Stimulated activated naive CD8-positive, alpha-beta T cell treated with anti-CD3 and anti-CD28 coated beads, Interleukin-15, amount 100 ng/mL, for 72 hours (primary cell): ENCODE measurements at regions not wholly inside any gene's neighbourhood (a gene's known extent, or its start where the extent isn't known, plus 50 kb on each side); places are given as distances from the start of the nearest gene placed in this dataset.

Experiments used
- ATAC-seq: fragments of 150-1000 bp; cut with Tn5 transposase; 2 replicates; pipeline ENCODE4 v1.10.0; 2021; ENCODE audit warnings: mild to moderate bottlenecking, moderate library complexity
- DNase-seq, 2 donors: peaks; one replicate each; pipeline ENCODE4 v3.0.0; 2021 to 2022
- H3K27ac Mint-ChIP-seq, 2 donors: one replicate each; pipeline ENCODE4 v1.8.0; 2022; ENCODE audit warnings: mild to moderate bottlenecking in 2 of 2, mixed read lengths in 2 of 2, moderate library complexity in 2 of 2
- H3K27me3 Mint-ChIP-seq: one replicate; pipeline ENCODE4 v1.8.0; 2022; ENCODE audit warnings: mixed read lengths
- H3K4me1 Mint-ChIP-seq: one replicate; pipeline ENCODE4 v1.8.0; 2022; ENCODE audit warnings: mild to moderate bottlenecking, mixed read lengths
- H3K4me3 Mint-ChIP-seq, 2 donors: one replicate each; pipeline ENCODE4 v1.8.0; 2022; ENCODE audit warnings: mild to moderate bottlenecking in 2 of 2, mixed read lengths in 2 of 2, moderate library complexity in 1 of 2
- H3K9me3 Mint-ChIP-seq, 2 donors: one replicate each; pipeline ENCODE4 v1.8.0; 2022; ENCODE audit warnings: mixed read lengths in 2 of 2

DNA sequence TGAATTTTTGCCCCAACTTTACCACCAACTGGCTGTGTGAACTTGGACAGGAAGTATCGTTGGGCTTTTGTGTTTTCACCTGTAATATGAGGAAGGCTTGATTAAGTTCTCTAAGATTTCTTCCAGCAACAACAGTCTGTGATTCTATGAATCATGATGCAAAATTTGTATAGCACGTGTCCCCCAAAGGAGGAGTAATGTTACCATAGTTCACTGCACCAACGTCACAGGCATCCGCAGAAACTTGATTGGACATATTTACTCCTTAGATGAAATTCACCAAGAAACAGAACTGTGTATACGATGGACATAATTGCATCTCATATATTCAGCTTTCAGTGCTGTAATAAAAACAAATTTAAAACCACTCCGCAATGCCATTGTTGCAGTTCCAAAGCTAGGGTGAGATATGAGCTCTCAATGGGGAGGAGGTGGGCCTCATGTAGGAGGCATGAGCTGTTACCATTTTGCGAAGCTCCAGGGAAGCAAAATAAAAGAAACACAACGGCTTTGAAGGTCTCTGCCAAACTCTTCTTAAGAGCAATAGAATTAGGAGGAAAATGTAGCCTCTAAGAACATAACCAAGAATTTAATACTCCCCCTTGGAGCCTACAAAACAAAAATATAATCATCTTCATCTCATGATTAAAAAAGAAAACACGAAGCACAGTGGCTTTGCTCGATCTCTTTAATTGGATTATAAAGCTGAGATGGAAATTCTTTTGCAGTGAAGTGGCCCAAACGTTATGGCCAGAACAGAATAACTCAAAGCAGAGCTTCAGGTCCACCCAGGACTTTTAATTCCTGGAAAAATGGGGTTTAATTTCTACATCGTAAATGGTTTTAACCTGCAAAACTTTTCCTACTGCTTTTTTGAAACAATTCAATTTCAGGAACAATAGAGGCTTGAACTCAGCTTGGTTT, 80.7 kb downstream of the CHST2 start:
- peaks cover 16 to 21% of the 10 kb centered on the region in 2 donors for H3K9me3 Mint-ChIP-seq
- H3K4me1 Mint-ChIP-seq, result no peaks in the 10 kb centered on the region
- H3K27me3 Mint-ChIP-seq, result no peaks in the 10 kb centered on the region
- no peak overlapping the region for H3K27ac Mint-ChIP-seq
- DNase-seq (no peak), ATAC-seq (no peak)
- H3K4me3 Mint-ChIP-seq, result no peak overlapping the region

DNA sequence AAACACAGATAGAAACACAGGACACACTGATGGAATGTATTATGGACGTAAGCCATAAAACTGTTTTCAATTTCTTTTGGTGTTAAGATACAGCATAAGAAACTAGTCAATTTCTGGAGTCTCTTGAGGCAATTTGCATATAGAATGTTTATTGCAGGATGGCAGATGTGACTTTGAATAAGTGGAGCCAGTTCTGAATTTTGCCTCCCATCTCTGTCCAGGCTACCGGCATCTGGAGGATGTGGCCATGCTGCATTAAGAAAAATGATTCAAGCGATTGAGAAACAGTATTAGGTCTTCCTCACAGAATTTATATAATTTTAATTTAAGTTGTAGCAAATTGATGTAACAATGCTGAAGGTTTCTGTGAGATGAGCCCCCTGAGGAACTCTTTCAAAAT, 81.5 kb downstream of the CHST2 start:
- Mint-ChIP-seq H3K9me3 (peaks cover 16 to 29% of the 10 kb centered on the region in 2 donors), H3K27ac (no peak overlapping the region), H3K4me3 (no peak overlapping the region), H3K27me3 (no peaks in the 10 kb centered on the region), H3K4me1 (no peaks in the 10 kb centered on the region)
- DNase-seq (no peak), ATAC-seq (no peak)

DNA sequence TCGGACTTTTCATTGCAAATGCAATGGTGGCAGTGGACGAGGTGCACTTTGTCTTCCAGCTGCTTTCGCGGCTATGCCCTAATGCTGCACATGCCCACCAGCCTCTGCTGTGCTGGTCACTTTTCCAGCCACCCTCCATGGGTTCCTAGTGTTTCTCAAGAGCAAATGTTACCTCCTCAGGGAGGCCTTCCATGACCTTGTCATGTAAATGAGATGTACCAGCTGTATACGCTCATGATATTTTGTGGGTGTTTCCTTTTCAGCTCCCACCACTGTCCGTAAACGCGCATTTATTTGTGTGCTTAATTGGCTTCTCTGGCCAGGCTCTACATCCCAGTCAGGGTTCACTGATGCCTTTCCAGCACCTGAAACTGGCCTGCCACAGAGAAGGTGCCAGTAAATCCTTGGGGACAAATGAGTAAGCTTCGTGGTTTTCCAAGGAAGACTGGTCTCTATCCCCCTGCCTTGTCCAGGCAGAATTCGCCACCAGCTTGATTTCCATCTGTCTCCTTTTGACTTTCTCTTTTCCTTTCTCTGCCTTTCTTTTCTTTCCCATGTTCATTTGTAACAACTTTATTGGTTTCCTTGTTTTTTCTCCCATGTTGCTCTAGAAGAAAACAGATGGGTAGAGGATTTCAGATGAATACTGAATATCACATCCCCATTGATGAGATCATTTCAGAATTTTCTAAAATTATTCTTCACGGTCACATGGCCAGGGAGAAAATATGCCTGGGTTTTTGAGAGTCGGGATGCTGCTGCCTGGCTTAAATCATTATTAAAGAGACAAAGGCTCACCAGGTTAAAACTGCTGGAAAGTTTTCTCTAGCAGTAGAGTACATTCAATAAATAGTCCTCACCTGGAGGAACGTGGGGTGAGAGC, 82.5 kb downstream of the CHST2 start:
- DNase-seq (no peak), ATAC-seq (no peak)
- peaks cover 16 to 33% of the 10 kb centered on the region in 2 donors for H3K9me3 Mint-ChIP-seq
- H3K4me3 Mint-ChIP-seq, result no peak overlapping the region
- H3K4me1 Mint-ChIP-seq, result peaks cover 4% of the 10 kb centered on the region
- H3K27ac Mint-ChIP-seq, result no peak overlapping the region
- H3K27me3 Mint-ChIP-seq, result no peaks in the 10 kb centered on the region

DNA sequence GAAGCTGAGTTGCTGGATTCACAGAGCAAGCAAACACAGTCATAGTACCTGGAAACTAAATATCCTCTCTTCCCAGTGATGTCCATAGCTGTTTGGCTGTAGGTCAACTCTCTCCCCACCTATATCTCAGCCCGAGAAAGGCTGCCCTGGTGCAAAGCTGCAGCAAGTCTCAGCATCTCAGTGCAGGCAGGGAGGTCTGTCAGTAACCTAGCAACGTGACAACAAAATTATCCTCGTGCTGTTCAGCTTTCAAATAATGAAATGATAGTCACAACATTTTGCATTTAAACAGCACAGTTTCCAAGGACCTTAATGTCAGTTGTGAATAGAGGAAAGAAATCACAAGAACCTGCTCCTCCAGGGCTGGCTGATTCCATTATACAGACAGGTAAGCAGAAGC, 83.6 kb downstream of the CHST2 start:
- H3K4me1 Mint-ChIP-seq, result peaks cover 11% of the 10 kb centered on the region
- H3K27ac Mint-ChIP-seq, result no peak overlapping the region
- H3K4me3 Mint-ChIP-seq, result no peak overlapping the region
- H3K27me3 Mint-ChIP-seq, result no peaks in the 10 kb centered on the region
- H3K9me3 Mint-ChIP-seq, result peaks cover 11 to 27% of the 10 kb centered on the region in 2 donors
- DNase-seq, result no peak
- no peak for ATAC-seq

DNA sequence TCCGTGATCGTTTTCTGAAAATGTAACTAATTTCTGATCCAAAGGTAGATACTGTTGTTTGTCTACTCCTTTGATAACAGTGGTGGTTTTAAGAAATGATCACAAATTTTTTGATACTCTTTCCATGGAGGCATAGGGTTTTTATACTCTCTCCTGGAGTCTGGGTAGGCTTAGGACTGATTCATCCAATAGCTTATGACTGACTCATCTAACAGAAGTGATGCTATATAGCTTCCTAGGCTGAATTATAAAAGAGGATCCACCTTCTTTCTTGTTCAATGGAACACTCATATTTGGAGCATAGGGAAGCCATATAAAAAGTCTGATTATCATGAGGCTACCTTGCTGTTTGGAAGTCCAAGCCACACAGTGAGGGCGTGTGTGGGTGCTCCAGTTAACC, 84.3 kb downstream of the CHST2 start:
- ATAC-seq, result no peak
- Mint-ChIP-seq H3K27ac (no peak overlapping the region), H3K9me3 (peaks cover 11 to 27% of the 10 kb centered on the region in 2 donors), H3K4me3 (no peak overlapping the region), H3K27me3 (no peaks in the 10 kb centered on the region), H3K4me1 (peaks cover 11% of the 10 kb centered on the region)
- no peak for DNase-seq

DNA sequence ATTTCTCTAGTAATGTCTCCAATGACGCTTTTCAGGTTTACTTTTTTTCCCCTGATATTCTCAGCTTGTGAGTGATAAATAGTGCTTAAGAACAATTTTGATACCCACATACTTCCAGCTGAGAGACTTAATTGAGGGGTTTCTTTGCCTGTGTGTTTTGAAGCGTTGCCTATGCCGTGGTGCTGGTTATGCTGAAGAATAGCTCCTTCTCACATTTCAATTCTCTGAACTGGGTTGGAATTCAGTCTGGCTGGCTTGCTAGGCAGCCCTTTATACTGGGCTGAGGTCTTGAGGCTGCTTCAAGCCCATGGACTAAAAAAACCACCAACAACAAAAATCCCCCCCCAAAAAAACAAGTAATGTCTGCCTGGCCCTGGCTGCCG, 87.4 kb downstream of the CHST2 start:
- Mint-ChIP-seq H3K27me3 (no peaks in the 10 kb centered on the region), H3K27ac (no peak overlapping the region), H3K4me1 (peaks cover 22% of the 10 kb centered on the region), H3K9me3 (peaks cover 11 to 27% of the 10 kb centered on the region in 2 donors), H3K4me3 (no peak overlapping the region)
- ATAC-seq, result no peak
- DNase-seq, result no peak

DNA sequence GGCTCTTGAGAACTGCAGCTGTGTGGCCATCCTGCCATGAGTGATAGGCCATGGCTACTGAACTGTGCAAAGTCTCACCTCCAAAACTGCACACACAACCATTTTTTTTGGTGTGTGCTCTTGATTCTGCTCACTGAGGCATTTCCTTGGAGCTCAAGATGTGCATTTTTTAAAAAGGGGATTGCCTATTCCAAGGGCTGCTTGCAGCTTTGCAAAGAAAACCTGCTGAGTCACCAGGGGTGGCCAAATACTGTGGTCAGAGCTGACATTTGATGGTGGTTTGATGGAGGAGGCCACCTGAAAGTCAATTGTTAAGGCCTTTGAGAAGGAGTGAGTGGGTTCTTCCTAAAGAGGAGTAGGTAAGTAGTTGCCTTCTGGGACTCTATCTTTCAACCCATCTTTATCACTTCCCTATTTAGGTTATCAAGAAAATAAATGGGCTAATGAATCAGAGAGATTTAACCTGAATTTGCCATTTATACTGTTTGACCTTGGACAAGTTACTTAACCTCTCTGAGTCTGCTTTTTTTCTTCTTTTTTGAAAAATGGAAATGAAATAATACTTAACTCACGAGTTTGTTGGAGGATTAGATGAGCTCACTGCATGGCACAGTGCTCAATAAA, 87.9 kb downstream of the CHST2 start:
- H3K4me1 Mint-ChIP-seq, result peaks cover 22% of the 10 kb centered on the region
- H3K27me3 Mint-ChIP-seq, result no peaks in the 10 kb centered on the region
- no peak overlapping the region for H3K27ac Mint-ChIP-seq
- peaks cover 11 to 27% of the 10 kb centered on the region in 2 donors for H3K9me3 Mint-ChIP-seq
- ATAC-seq (peak; percentile 56), DNase-seq (peak in 1 of 2 donors; percentile 35)
- no peak overlapping the region for H3K4me3 Mint-ChIP-seq

DNA sequence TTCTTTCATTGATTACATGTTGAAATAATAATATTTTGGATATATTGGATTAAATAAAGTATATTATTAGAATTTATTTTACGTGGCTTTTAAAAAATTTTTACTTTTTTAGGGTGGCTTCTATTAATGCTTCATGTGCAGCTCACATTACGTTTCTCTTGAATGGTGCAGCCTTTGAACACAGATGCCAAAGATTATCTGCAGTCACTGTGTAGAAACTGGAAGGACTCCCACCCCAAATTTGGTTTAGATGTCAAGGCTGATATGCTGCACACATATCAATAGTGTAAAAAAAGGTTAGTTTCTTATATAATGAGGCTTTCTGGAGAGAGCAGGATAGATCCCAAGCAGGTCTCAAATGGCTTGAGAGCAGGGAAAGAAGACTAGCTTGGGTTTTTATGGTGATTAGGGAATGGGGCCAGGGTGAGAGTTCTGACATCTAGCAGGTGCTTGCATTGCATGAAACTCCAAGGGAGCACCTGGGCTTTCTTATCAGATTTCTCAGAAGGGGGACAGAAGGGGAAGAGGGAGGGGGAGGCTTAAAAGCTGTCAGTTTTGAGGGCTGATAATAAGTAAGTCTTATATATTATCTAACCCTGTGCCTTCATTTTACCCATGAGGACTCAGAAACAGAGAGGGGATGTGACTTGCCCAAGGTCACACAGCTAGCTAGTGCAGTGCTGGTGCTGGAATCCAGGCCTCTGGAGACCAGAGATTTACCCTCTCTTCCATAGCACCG, 89.6 kb downstream of the CHST2 start:
- DNase-seq (no peak), ATAC-seq (no peak)
- Mint-ChIP-seq H3K4me1 (peaks cover 22% of the 10 kb centered on the region), H3K27ac (no peak overlapping the region), H3K9me3 (peaks cover 11 to 24% of the 10 kb centered on the region in 2 donors), H3K27me3 (no peaks in the 10 kb centered on the region), H3K4me3 (no peak overlapping the region)

DNA sequence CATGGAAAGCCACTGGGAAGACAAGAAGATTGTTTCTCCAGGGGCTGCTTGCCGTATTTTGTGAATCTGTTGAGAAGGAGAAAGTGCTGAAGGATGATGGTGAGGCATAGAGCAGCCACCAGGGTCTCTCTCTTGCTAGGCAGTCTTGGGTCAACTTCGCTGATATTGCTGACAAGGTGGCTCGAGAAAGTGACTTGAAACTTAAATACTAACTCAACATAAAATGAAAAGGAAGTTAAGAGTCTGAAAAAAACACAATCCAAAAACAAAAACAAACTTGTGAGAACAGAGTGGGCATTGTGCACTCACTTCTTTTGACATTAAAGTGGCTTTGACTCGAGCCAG, 90.1 kb downstream of the CHST2 start:
- Mint-ChIP-seq H3K27me3 (no peaks in the 10 kb centered on the region), H3K9me3 (peaks cover 5 to 19% of the 10 kb centered on the region in 2 donors), H3K27ac (no peak overlapping the region), H3K4me3 (no peak overlapping the region), H3K4me1 (peaks cover 22% of the 10 kb centered on the region)
- ATAC-seq, result no peak
- no peak for DNase-seq

DNA sequence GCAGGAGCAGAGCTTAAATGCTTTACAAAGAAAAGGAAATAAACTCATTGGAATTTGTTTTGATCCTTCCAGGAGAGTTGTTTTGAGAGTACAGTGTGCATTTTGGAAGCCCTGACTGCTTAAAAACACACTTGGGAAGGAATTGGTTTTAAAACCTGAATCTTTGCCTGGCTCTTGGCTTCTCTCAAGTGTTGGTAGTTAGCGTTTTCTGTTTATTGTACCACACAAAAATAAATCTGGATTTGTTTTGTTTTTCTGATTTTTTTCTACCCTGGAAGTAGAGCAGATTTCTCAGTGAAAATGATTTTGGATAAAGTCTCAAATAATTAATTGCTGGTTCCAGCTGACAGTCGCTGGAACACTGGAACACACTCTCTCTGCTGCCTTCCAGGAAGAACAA, 90.6 kb downstream of the CHST2 start:
- H3K4me1 Mint-ChIP-seq, result peaks cover 22% of the 10 kb centered on the region
- ATAC-seq (no peak), DNase-seq (no peak)
- H3K27ac Mint-ChIP-seq, result no peak overlapping the region
- H3K9me3 Mint-ChIP-seq, result peaks cover under 1 to 14% of the 10 kb centered on the region in 2 donors
- no peaks in the 10 kb centered on the region for H3K27me3 Mint-ChIP-seq
- H3K4me3 Mint-ChIP-seq, result no peak overlapping the region

DNA sequence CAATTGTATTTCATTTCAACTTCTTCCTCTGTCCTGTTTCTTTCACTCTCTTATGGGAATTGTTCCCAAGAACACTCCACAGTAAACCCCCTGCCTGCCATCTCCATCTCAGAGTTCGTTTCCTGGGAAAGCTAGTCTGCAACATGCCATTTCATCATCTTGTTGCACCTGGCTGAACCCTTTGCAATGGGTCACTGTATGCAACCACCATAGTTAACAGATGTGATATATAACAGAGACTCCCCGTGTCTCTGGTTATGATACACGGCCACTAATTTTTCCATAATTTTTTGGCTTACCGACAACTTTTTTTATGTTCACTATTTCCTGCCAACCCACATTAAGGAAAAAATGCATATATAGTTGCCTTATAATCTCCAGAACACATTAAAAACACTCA, 95.5 kb downstream of the CHST2 start:
- no peak overlapping the region for H3K27ac Mint-ChIP-seq
- H3K4me1 Mint-ChIP-seq, result peaks cover 15% of the 10 kb centered on the region
- H3K27me3 Mint-ChIP-seq, result no peaks in the 10 kb centered on the region
- no peak for ATAC-seq
- no peak for DNase-seq
- H3K9me3 Mint-ChIP-seq, result no peaks in the 10 kb centered on the region
- no peak overlapping the region for H3K4me3 Mint-ChIP-seq
